ENCODE measurements at regions not wholly inside any gene's neighbourhood (a gene's known extent, or its start where the extent isn't known, plus 50 kb on each side); places are given as distances from the start of the nearest gene placed in this dataset.

GRCh38 chr3:82409842-82410241, 648.4 kb upstream of the GBE1 start:
- TF ChIP-seq CTCF (IDR thresholded peaks at IDR 0.05; ENCODE audit: low read depth, low read length, poor library complexity, severe bottlenecking) (no peak), EZH2phosphoT487 (IDR thresholded peaks at IDR 0.05; ENCODE audit: borderline replicate concordance, low read length) (no peak)
- no peak overlapping the region for H3K27ac ChIP-seq (ENCODE audit: low read depth, low read length)
- H3K36me3 ChIP-seq (ENCODE audit: control insufficient read depth, low read length) = no peaks in the 10 kb centered on the region

GRCh38 chr3:82392203-82392775, 630.8 kb upstream of the GBE1 start:
- no peak overlapping the region for H3K4me2 ChIP-seq (ENCODE audit: low read length)
- no peak overlapping the region for H3K27ac ChIP-seq (ENCODE audit: low read depth, low read length)
- no peaks in the 10 kb centered on the region for H3F3A ChIP-seq (ENCODE audit: control insufficient read depth, insufficient read depth)
- no peaks in the 10 kb centered on the region for H3K4me1 ChIP-seq (ENCODE audit: control insufficient read depth, low read length)
- no peaks in the 10 kb centered on the region for H3K36me3 ChIP-seq (ENCODE audit: control insufficient read depth, low read length)
- no peaks in the 10 kb centered on the region for H3K9me3 ChIP-seq (ENCODE audit: control insufficient read depth, insufficient read depth, low read length)
- H3K4me3 ChIP-seq (ENCODE audit: low read length) = no peak overlapping the region
- no peaks in the 10 kb centered on the region for H3K9me2 ChIP-seq (replicated peaks; ENCODE audit: control insufficient read depth, low read length)
- no peaks in the 10 kb centered on the region for H3K27me3 ChIP-seq (ENCODE audit: control insufficient read depth, low read length)
- TF ChIP-seq EZH2phosphoT487 (IDR thresholded peaks at IDR 0.05; ENCODE audit: borderline replicate concordance, low read length) (no peak), CTCF (IDR thresholded peaks at IDR 0.05; ENCODE audit: low read depth, low read length, poor library complexity, severe bottlenecking) (no peak)
- no peaks in the 10 kb centered on the region for H4K20me1 ChIP-seq (ENCODE audit: control insufficient read depth, insufficient read depth, low read depth, low read length)
- no peaks in the 10 kb centered on the region for H3K79me2 ChIP-seq (ENCODE audit: control insufficient read depth, low read length)

More at GRCh38 chr3:82409842-82410241, 648.4 kb upstream of the GBE1 start:
- Histone ChIP-seq H3K9me3 (ENCODE audit: control insufficient read depth, insufficient read depth, low read length) (no peaks in the 10 kb centered on the region), H3K4me1 (ENCODE audit: control insufficient read depth, low read length) (no peaks in the 10 kb centered on the region), H3K79me2 (ENCODE audit: control insufficient read depth, low read length) (no peaks in the 10 kb centered on the region), H3K9me2 (replicated peaks; ENCODE audit: control insufficient read depth, low read length) (no peaks in the 10 kb centered on the region), H3F3A (ENCODE audit: control insufficient read depth, insufficient read depth) (no peaks in the 10 kb centered on the region), H3K4me2 (ENCODE audit: low read length) (no peak overlapping the region), H4K20me1 (ENCODE audit: control insufficient read depth, insufficient read depth, low read depth, low read length) (no peaks in the 10 kb centered on the region), H3K27me3 (ENCODE audit: control insufficient read depth, low read length) (no peaks in the 10 kb centered on the region), H3K4me3 (ENCODE audit: low read length) (no peak overlapping the region)

GRCh38 chr3:82390868-82391267, 629.4 kb upstream of the GBE1 start:
- Histone ChIP-seq H3K27me3 (ENCODE audit: control insufficient read depth, low read length) (no peaks in the 10 kb centered on the region), H3F3A (ENCODE audit: control insufficient read depth, insufficient read depth) (no peaks in the 10 kb centered on the region), H3K9me3 (ENCODE audit: control insufficient read depth, insufficient read depth, low read length) (no peaks in the 10 kb centered on the region), H3K36me3 (ENCODE audit: control insufficient read depth, low read length) (no peaks in the 10 kb centered on the region), H3K4me1 (ENCODE audit: control insufficient read depth, low read length) (no peaks in the 10 kb centered on the region), H3K4me3 (ENCODE audit: low read length) (no peak overlapping the region), H3K4me2 (ENCODE audit: low read length) (no peak overlapping the region), H3K27ac (ENCODE audit: low read depth, low read length) (no peak overlapping the region), H3K79me2 (ENCODE audit: control insufficient read depth, low read length) (no peaks in the 10 kb centered on the region), H4K20me1 (ENCODE audit: control insufficient read depth, insufficient read depth, low read depth, low read length) (no peaks in the 10 kb centered on the region), H3K9me2 (replicated peaks; ENCODE audit: control insufficient read depth, low read length) (no peaks in the 10 kb centered on the region)
- TF ChIP-seq EZH2phosphoT487 (IDR thresholded peaks at IDR 0.05; ENCODE audit: borderline replicate concordance, low read length) = no peak
- TF ChIP-seq CTCF (IDR thresholded peaks at IDR 0.05; ENCODE audit: low read depth, low read length, poor library complexity, severe bottlenecking) = no peak
